ENCODE measurements at regions not wholly inside any gene's neighbourhood (a gene's known extent, or its start where the extent isn't known, plus 50 kb on each side); places are given as distances from the start of the nearest gene placed in this dataset.

GRCh38 chrX:82973646-82974045 is 534.4 kb upstream of the POU3F4 start:
- FAIRE-seq (no peak), ATAC-seq (no peak)
- CTCF ChIA-PET: interaction anchor here (1.6 kb wide), 1 partner anchor 12 kb away, joined by 5 read pairs; no protein-coding TSS in a partner anchor

DNA sequence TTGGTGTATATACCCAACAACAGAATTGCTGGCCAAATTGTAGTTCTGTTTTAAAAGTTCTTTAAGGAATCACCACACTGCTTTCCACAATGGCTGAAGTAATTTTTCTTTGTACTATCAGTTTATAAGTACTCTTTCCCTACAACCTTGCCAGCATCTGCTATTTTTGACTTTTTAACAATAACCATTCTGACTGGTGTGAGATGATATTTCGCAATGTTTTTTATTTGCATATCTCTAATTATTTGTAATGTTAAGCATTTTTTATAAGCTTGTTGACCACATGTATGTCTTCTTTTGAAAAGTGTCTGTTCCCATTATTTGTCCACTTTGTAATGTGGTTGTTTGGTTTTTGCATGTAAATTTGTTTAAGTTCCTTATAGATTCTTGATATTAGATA is 509.9 kb upstream of the POU3F4 start:
- ChIA-PET CTCF (interaction anchor here (1.8 kb wide), 1 partner anchor 9 kb away, joined by 4 read pairs; no protein-coding TSS in a partner anchor), SMC1A (ENCODE audit: uncharacterized antibody, unreplicated experiment) (interaction anchor here (0.5 to 0.7 kb wide), 2 partner anchors 77 to 916 kb away, joined by 3 read pairs; no protein-coding TSS in a partner anchor), RAD21 (ENCODE audit: unreplicated experiment) (no interaction called here), POLR2A (no interaction called here)
- no peaks in the 10 kb centered on the region for H3K79me2 ChIP-seq (ENCODE audit: control insufficient read depth, insufficient read depth, low read length)
- no peak overlapping the region for H2AFZ ChIP-seq (ENCODE audit: control insufficient read depth, low read depth, low read length)
- no peak overlapping the region for H3K4me2 ChIP-seq (ENCODE audit: control insufficient read depth, insufficient read depth)
- H3K4me3 ChIP-seq: no peak overlapping the region
- in situ Hi-C loops (cut with MboI): no loop called here
- H3K36me3 ChIP-seq (ENCODE audit: control insufficient read depth in 2 of 2, insufficient read depth in 2 of 2, low read length in 1 of 2): no peaks in the 10 kb centered on the region
- H3K9me3 ChIP-seq (replicated peaks; ENCODE audit: control insufficient read depth, insufficient read depth, low read length): no peaks in the 10 kb centered on the region; the same call in 2 of the 3 replicates
- no peak overlapping the region for H3K9ac ChIP-seq (ENCODE audit: control insufficient read depth, insufficient read depth, low read length)
- FAIRE-seq (no peak), ATAC-seq (no peak), DNase-seq (ENCODE audit: low read depth, low spot score) (no peak)
- no peaks in the 10 kb centered on the region for H3K4me1 ChIP-seq (ENCODE audit: control insufficient read depth, insufficient read depth, low read length)
- H3K27ac ChIP-seq (ENCODE audit: control insufficient read depth, insufficient read depth): no peak overlapping the region
- WGBS (ENCODE audit: insufficient coverage, insufficient replicate concordance, low lambda C conversion rate, missing lambda C conversion rate): 50% methylated on average over 1 of the region's 1 CpG
- no peaks in the 10 kb centered on the region for H3K27me3 ChIP-seq (replicated peaks in 1 of 2; ENCODE audit: control insufficient read depth in 2 of 2, insufficient read depth in 2 of 2, low read length in 1 of 2)
- TF ChIP-seq ATF7 (IDR thresholded peaks at IDR 0.05; ENCODE audit: low read depth) (no peak), TBL1XR1 (IDR thresholded peaks at IDR 0.05; ENCODE audit: low read depth, low read length) (no peak), SPI1 (IDR thresholded peaks at IDR 0.05; ENCODE audit: borderline replicate concordance, insufficient read depth, low read depth, low read length) (no peak)
- H4K20me1 ChIP-seq (ENCODE audit: control insufficient read depth, insufficient read depth): no peaks in the 10 kb centered on the region
- intact Hi-C loops (cut with micrococcal nuclease; ENCODE audit: unreplicated experiment): no loop called here
- no TSS peak for BruUV-seq (replicated peaks)

More at GRCh38 chrX:82973646-82974045, 534.4 kb upstream of the POU3F4 start:
- H4K20me1 ChIP-seq (ENCODE audit: control insufficient read depth, insufficient read depth): no peaks in the 10 kb centered on the region
- in situ Hi-C loops (cut with MboI) (no loop called here), intact Hi-C loops (cut with micrococcal nuclease; ENCODE audit: unreplicated experiment) (no loop called here)
- no peak for TF ChIP-seq CBX5 (IDR thresholded peaks at IDR 0.05; ENCODE audit: low read depth)
- TF ChIP-seq NR2F1 (conservative IDR thresholded peaks at IDR 0.05): no peak
- TF ChIP-seq DPF2 (IDR thresholded peaks at IDR 0.05): no peak
- no peak for TF ChIP-seq MYB (IDR thresholded peaks at IDR 0.05; ENCODE audit: borderline replicate concordance, low read depth, low read length)
- TF ChIP-seq BCL11A (IDR thresholded peaks at IDR 0.05; ENCODE audit: low read depth, low read length): no peak
- no peak for TF ChIP-seq MTA2 (IDR thresholded peaks at IDR 0.05; ENCODE audit: low read depth)
- no peak for TF ChIP-seq YBX1 (IDR thresholded peaks at IDR 0.05)
- TF ChIP-seq BRCA1 (IDR thresholded peaks at IDR 0.05; ENCODE audit: low read depth, low read length): no peak
- TF ChIP-seq YY1 (IDR thresholded peaks at IDR 0.05; ENCODE audit: low read depth, low read length): no peak
- TF ChIP-seq ZNF274 (IDR thresholded peaks at IDR 0.05; ENCODE audit: insufficient read depth, insufficient read length): no peak
- TF ChIP-seq RCOR1 (conservative IDR thresholded peaks at IDR 0.05; ENCODE audit: low read depth, low read length): no peak
- TF ChIP-seq MEF2B (IDR thresholded peaks at IDR 0.05; ENCODE audit: partially characterized antibody, poor library complexity, severe bottlenecking): no peak
- H3K27me3 ChIP-seq (replicated peaks in 1 of 2; ENCODE audit: control insufficient read depth in 2 of 2, insufficient read depth in 2 of 2, low read length in 1 of 2): no peaks in the 10 kb centered on the region
- no peaks in the 10 kb centered on the region for H3K79me2 ChIP-seq (ENCODE audit: control insufficient read depth, insufficient read depth, low read length)
- DNase-seq (ENCODE audit: low read depth, low spot score): no peak
- H3K9ac ChIP-seq (ENCODE audit: control insufficient read depth, insufficient read depth, low read length): no peak overlapping the region
- H3K4me1 ChIP-seq (ENCODE audit: control insufficient read depth, insufficient read depth, low read length): no peaks in the 10 kb centered on the region
- ChIA-PET SMC1A (ENCODE audit: uncharacterized antibody, unreplicated experiment) (interaction anchor here (1.1 to 1.3 kb wide), 2 partner anchors 12 to 14 kb away, joined by 3 to 7 read pairs; no protein-coding TSS in a partner anchor), RAD21 (ENCODE audit: unreplicated experiment) (no interaction called here), POLR2A (no interaction called here)
- H3K36me3 ChIP-seq (ENCODE audit: control insufficient read depth in 2 of 2, insufficient read depth in 2 of 2, low read length in 1 of 2): no peaks in the 10 kb centered on the region
- BruUV-seq (replicated peaks): no TSS peak
- H3K9me3 ChIP-seq (replicated peaks; ENCODE audit: control insufficient read depth, insufficient read depth, low read length): no peaks in the 10 kb centered on the region
- no peak overlapping the region for H3K4me3 ChIP-seq
- 0% methylated on average over 2 of the region's 2 CpGs for WGBS (ENCODE audit: insufficient coverage, insufficient replicate concordance, low lambda C conversion rate, missing lambda C conversion rate)
- H3K27ac ChIP-seq (ENCODE audit: control insufficient read depth, insufficient read depth): no peak overlapping the region
- no peak overlapping the region for H3K4me2 ChIP-seq (ENCODE audit: control insufficient read depth, insufficient read depth)
- no peak overlapping the region for H2AFZ ChIP-seq (ENCODE audit: control insufficient read depth, low read depth, low read length)
